Astrocyte of the hippocampus (primary cell): ENCODE measurements at regions not wholly inside any gene's neighbourhood (a gene's known extent, or its start where the extent isn't known, plus 50 kb on each side); places are given as distances from the start of the nearest gene placed in this dataset.

ENCODE experiments used
- DNase-seq: peaks from one replicate; pipeline ENCODE4 v3.0.0; 2011; ENCODE audit warnings: low read depth, low spot score

- peak; percentile 91 for DNase-seq
These were observed 680.7 kb downstream of the EPHA4 start for GRCh38 chr2:220891405-220891804.

GRCh38 chr2:220892018-220892634 lies 680.0 kb downstream of the EPHA4 start:
- peak; percentile 37 for DNase-seq

GRCh38 chr2:220893411-220893810 lies 678.7 kb downstream of the EPHA4 start:
- peak; percentile 29 for DNase-seq

GRCh38 chr2:220894069-220894468 lies 678.0 kb downstream of the EPHA4 start:
- DNase-seq, result no peak

- no peak for DNase-seq
These were observed 672.6 kb downstream of the EPHA4 start for GRCh38 chr2:220899492-220899891.

- peak; percentile 44 for DNase-seq
These were observed 668.1 kb downstream of the EPHA4 start for GRCh38 chr2:220904015-220904414.

GRCh38 chr2:220913384-220913783 lies 658.7 kb downstream of the EPHA4 start:
- DNase-seq, result no peak

GRCh38 chr2:220915092-220915623 lies 656.9 kb downstream of the EPHA4 start:
- DNase-seq, result no peak

- DNase-seq, result no peak
These were observed 655.2 kb downstream of the EPHA4 start for GRCh38 chr2:220916931-220917330.

GRCh38 chr2:220930271-220931076 lies 641.6 kb downstream of the EPHA4 start:
- no peak for DNase-seq

- DNase-seq, result no peak
These were observed 640.6 kb downstream of the EPHA4 start for GRCh38 chr2:220931491-220931890.

- DNase-seq, result no peak
These were observed 640.1 kb downstream of the EPHA4 start for GRCh38 chr2:220932041-220932440.

- no peak for DNase-seq
These were observed 636.2 kb downstream of the EPHA4 start for GRCh38 chr2:220935789-220936321.

GRCh38 chr2:220936641-220937197 lies 635.4 kb downstream of the EPHA4 start:
- DNase-seq, result no peak

- no peak for DNase-seq
These were observed 634.9 kb downstream of the EPHA4 start for GRCh38 chr2:220937245-220937644.

GRCh38 chr2:220940646-220941045 lies 631.5 kb downstream of the EPHA4 start:
- DNase-seq, result no peak

- DNase-seq, result no peak
These were observed 630.4 kb downstream of the EPHA4 start for GRCh38 chr2:220941683-220942082.

- DNase-seq, result no peak
These were observed 625.6 kb downstream of the EPHA4 start for GRCh38 chr2:220946552-220946951.

GRCh38 chr2:220948579-220948978 lies 623.5 kb downstream of the EPHA4 start:
- DNase-seq, result no peak

GRCh38 chr2:220949466-220949865 lies 622.6 kb downstream of the EPHA4 start:
- no peak for DNase-seq

- no peak for DNase-seq
These were observed 616.3 kb downstream of the EPHA4 start for GRCh38 chr2:220955776-220956175.

- no peak for DNase-seq
These were observed 615.7 kb downstream of the EPHA4 start for GRCh38 chr2:220956429-220956828.
